SK-N-MC (cell line): ENCODE measurements at regions not wholly inside any gene's neighbourhood (a gene's known extent, or its start where the extent isn't known, plus 50 kb on each side); places are given as distances from the start of the nearest gene placed in this dataset.

Source experiments
- DNase-seq: peaks from one replicate; pipeline ENCODE4 v3.0.0-alpha.2; 2011; ENCODE audit warnings: low read depth, low spot score
- H3K27ac ChIP-seq: fragments of 200-600 bp; sonication (generic); 2 replicates; pipeline ENCODE4 v1.5.1; 2016; ENCODE audit warnings: mixed run types
- H3K36me3 ChIP-seq: fragments of 200-600 bp; sonication (generic); 2 replicates; pipeline ENCODE4 v1.6.1; 2017; ENCODE audit warnings: antibody characterized with exemption, low read length, mixed read lengths; ENCODE audit not compliant: insufficient read depth
- H3K4me3 ChIP-seq: fragments of 200-600 bp; sonication (generic); 2 replicates; pipeline ENCODE4 v1.5.1; 2016
- H3K9ac ChIP-seq: fragments of 200-600 bp; sonication (generic); 2 replicates; pipeline ENCODE4 v1.8.0; 2017; ENCODE audit warnings: mixed run types, mixed read lengths; ENCODE audit not compliant: insufficient read length
- H3K9me3 ChIP-seq: fragments of 200-600 bp; sonication (generic); 2 replicates; pipeline ENCODE4 v1.6.1; 2017; ENCODE audit warnings: low read depth, mild to moderate bottlenecking, antibody characterized with exemption, low read length, moderate library complexity, mixed read lengths
- EZH2 ChIP-seq: fragments of 200-600 bp; sonication (generic); IDR thresholded peaks from one replicate; pipeline ENCODE4 v1.6.1; 2017; ENCODE audit warnings: antibody characterized with exemption
- FOXP2 ChIP-seq: optimal IDR thresholded peaks from 2 replicates; pipeline ENCODE3; 2011; ENCODE audit warnings: mild to moderate bottlenecking, moderate library complexity; ENCODE audit not compliant: insufficient read depth; ENCODE audit errors: extremely low read length, control extremely low read depth
- POLR2AphosphoS5 ChIP-seq: IDR thresholded peaks from 2 replicates; pipeline ENCODE4 v1.6.1; 2012; ENCODE audit warnings: mild to moderate bottlenecking, low read depth, low read length, borderline replicate concordance

GRCh38 chr4:123870216-123870876 lies 473.8 kb downstream of the SPRY1 start:
- no peaks in the 10 kb centered on the region for H3K36me3 ChIP-seq
- no peak for DNase-seq
- H3K27ac ChIP-seq: no peak overlapping the region
- no peak for TF ChIP-seq FOXP2
- no peak for TF ChIP-seq POLR2AphosphoS5
- no peak for TF ChIP-seq EZH2
- H3K9me3 ChIP-seq: no peaks in the 10 kb centered on the region
- no peak overlapping the region for H3K9ac ChIP-seq
- no peak overlapping the region for H3K4me3 ChIP-seq

- H3K27ac ChIP-seq: no peak overlapping the region
- H3K4me3 ChIP-seq: no peak overlapping the region
- H3K9ac ChIP-seq: no peak overlapping the region
- DNase-seq: no peak
- no peaks in the 10 kb centered on the region for H3K36me3 ChIP-seq
- no peaks in the 10 kb centered on the region for H3K9me3 ChIP-seq
- no peak for TF ChIP-seq POLR2AphosphoS5
- no peak for TF ChIP-seq EZH2
- no peak for TF ChIP-seq FOXP2
Observed at GRCh38 chr4:123871341-123871740, 474.7 kb downstream of the SPRY1 start.

GRCh38 chr4:123874063-123874462 lies 477.5 kb downstream of the SPRY1 start:
- no peak for DNase-seq
- no peak overlapping the region for H3K9ac ChIP-seq
- no peak for TF ChIP-seq FOXP2
- TF ChIP-seq EZH2: no peak
- no peak for TF ChIP-seq POLR2AphosphoS5
- no peak overlapping the region for H3K4me3 ChIP-seq
- no peak overlapping the region for H3K27ac ChIP-seq
- H3K36me3 ChIP-seq: no peaks in the 10 kb centered on the region
- no peaks in the 10 kb centered on the region for H3K9me3 ChIP-seq

GRCh38 chr4:123876143-123876542 lies 479.5 kb downstream of the SPRY1 start:
- Histone ChIP-seq H3K9me3 (no peaks in the 10 kb centered on the region), H3K4me3 (no peak overlapping the region), H3K36me3 (no peaks in the 10 kb centered on the region), H3K27ac (no peak overlapping the region), H3K9ac (no peak overlapping the region)
- no peak for TF ChIP-seq FOXP2
- TF ChIP-seq EZH2: no peak
- TF ChIP-seq POLR2AphosphoS5: no peak
- no peak for DNase-seq

- DNase-seq: no peak
- no peaks in the 10 kb centered on the region for H3K9me3 ChIP-seq
- no peak overlapping the region for H3K9ac ChIP-seq
- no peaks in the 10 kb centered on the region for H3K36me3 ChIP-seq
- no peak overlapping the region for H3K27ac ChIP-seq
- H3K4me3 ChIP-seq: no peak overlapping the region
- TF ChIP-seq EZH2 (no peak), POLR2AphosphoS5 (no peak), FOXP2 (no peak)
Observed at GRCh38 chr4:123876671-123877101, 480.1 kb downstream of the SPRY1 start.

GRCh38 chr4:123877551-123877950 lies 481.0 kb downstream of the SPRY1 start:
- no peak overlapping the region for H3K9ac ChIP-seq
- H3K27ac ChIP-seq: no peak overlapping the region
- TF ChIP-seq EZH2: no peak
- TF ChIP-seq POLR2AphosphoS5: no peak
- TF ChIP-seq FOXP2: no peak
- no peak overlapping the region for H3K4me3 ChIP-seq
- no peaks in the 10 kb centered on the region for H3K36me3 ChIP-seq
- no peak for DNase-seq
- no peaks in the 10 kb centered on the region for H3K9me3 ChIP-seq

GRCh38 chr4:123878976-123879375 lies 482.4 kb downstream of the SPRY1 start:
- Histone ChIP-seq H3K27ac (no peak overlapping the region), H3K9me3 (no peaks in the 10 kb centered on the region), H3K36me3 (no peaks in the 10 kb centered on the region), H3K9ac (no peak overlapping the region), H3K4me3 (no peak overlapping the region)
- no peak for DNase-seq
- no peak for TF ChIP-seq POLR2AphosphoS5
- no peak for TF ChIP-seq FOXP2
- no peak for TF ChIP-seq EZH2

- no peaks in the 10 kb centered on the region for H3K36me3 ChIP-seq
Observed at GRCh38 chr4:123880631-123881030, 484.0 kb downstream of the SPRY1 start.

GRCh38 chr4:123884922-123885321 lies 488.3 kb downstream of the SPRY1 start:
- Histone ChIP-seq H3K9ac (no peak overlapping the region), H3K4me3 (no peak overlapping the region), H3K9me3 (peaks cover 3% of the 10 kb centered on the region; the same call in 1 of the 2 replicates), H3K36me3 (no peaks in the 10 kb centered on the region), H3K27ac (no peak overlapping the region)
- TF ChIP-seq FOXP2 (no peak), POLR2AphosphoS5 (no peak), EZH2 (no peak)
- no peak for DNase-seq

More at GRCh38 chr4:123880631-123881030, 484.0 kb downstream of the SPRY1 start:
- Histone ChIP-seq H3K9ac (no peak overlapping the region), H3K9me3 (peaks cover 3% of the 10 kb centered on the region; the same call in 1 of the 2 replicates), H3K27ac (no peak overlapping the region), H3K4me3 (no peak overlapping the region)
- no peak for DNase-seq
- no peak for TF ChIP-seq FOXP2
